IMR-90 (cell line): ENCODE measurements at regions not wholly inside any gene's neighbourhood (a gene's known extent, or its start where the extent isn't known, plus 50 kb on each side); places are given as distances from the start of the nearest gene placed in this dataset.

Source experiments
- ATAC-seq: fragments of 200-7000 bp; cut with Tn5 transposase; 2 replicates; pipeline ENCODE4 v1.9.1; 2020; ENCODE audit warnings: low read depth, mild to moderate bottlenecking, moderate library complexity
- BruUV-seq: library from RNA; stranded (reverse); fragments of 400-500 nt; replicated peaks from 2 replicates; lab custom pipeline; 2021; lab: Mats Ljungman, UMichigan
- CTCF ChIA-PET: fragments of 300-600 bp; formaldehyde crosslinking; extraction: SDS; loops from one replicate; lab custom pipeline; 2021; ENCODE audit warnings: antibody characterized with exemption; lab: Yijun Ruan, JAX
- POLR2A ChIA-PET: fragments of 300-600 bp; sonication (Branson Sonifier 250); formaldehyde crosslinking; loops from one replicate; lab custom pipeline; 2022; ENCODE audit warnings: antibody characterized with exemption; ENCODE audit not compliant: unreplicated experiment; lab: Charles Lee
- DNase-seq: peaks from one replicate; pipeline ENCODE4 v3.0.0; 2013
- H2AFZ ChIP-seq: replicated peaks from 2 replicates; pipeline ENCODE3; 2013; ENCODE audit warnings: low read length, mild to moderate bottlenecking; ENCODE audit not compliant: poor library complexity
- H2AK5ac ChIP-seq: 2 replicates; pipeline ENCODE4 v1.6.1; 2013; ENCODE audit warnings: low read depth, low read length, inconsistent platforms
- H2AK9ac ChIP-seq: replicated peaks from 2 replicates; pipeline ENCODE3; 2013; ENCODE audit warnings: mild to moderate bottlenecking, low read depth, low read length, moderate library complexity; ENCODE audit not compliant: poor library complexity
- H2BK120ac ChIP-seq: 2 replicates; pipeline ENCODE4 v1.6.1; 2013; ENCODE audit warnings: low read depth, low read length, inconsistent platforms
- H2BK15ac ChIP-seq: 3 replicates; pipeline ENCODE4 v1.6.1; 2013; ENCODE audit warnings: low read depth, low read length, inconsistent platforms
- H2BK20ac ChIP-seq: 2 replicates; pipeline ENCODE4 v1.6.1; 2013; ENCODE audit warnings: low read depth, mild to moderate bottlenecking, inconsistent platforms, low read length, moderate library complexity
- H2BK5ac ChIP-seq: 2 replicates; pipeline ENCODE4 v1.6.1; 2013; ENCODE audit warnings: mild to moderate bottlenecking, low read depth, low read length, inconsistent platforms; ENCODE audit not compliant: poor library complexity, severe bottlenecking
- H3K14ac ChIP-seq: replicated peaks from 2 replicates; pipeline ENCODE4 v1.6.1; 2013; ENCODE audit warnings: low read depth, low read length, inconsistent platforms
- H3K18ac ChIP-seq: 2 replicates; pipeline ENCODE4 v1.6.1; 2013; ENCODE audit warnings: low read depth, low read length, control low read depth
- H3K23ac ChIP-seq: 2 replicates; pipeline ENCODE4 v1.6.1; 2013; ENCODE audit warnings: low read depth, low read length, inconsistent platforms
- H3K27ac ChIP-seq: 2 replicates; pipeline ENCODE4 v1.5.1; 2013; ENCODE audit warnings: mild to moderate bottlenecking, control low read depth, low read length; ENCODE audit not compliant: insufficient read depth
- H3K27me3 ChIP-seq: 2 replicates; pipeline ENCODE4 v1.6.1; 2013; ENCODE audit warnings: low read length; ENCODE audit not compliant: control insufficient read depth, insufficient read depth
- H3K36me3 ChIP-seq: 2 replicates; pipeline ENCODE4 v1.6.1; 2013; ENCODE audit warnings: low read length, mixed read lengths; ENCODE audit not compliant: control insufficient read depth, insufficient read depth
- H3K4ac ChIP-seq: 2 replicates; pipeline ENCODE4 v1.6.1; 2013; ENCODE audit warnings: low read depth, low read length, inconsistent platforms
- H3K4me1 ChIP-seq: 2 replicates; pipeline ENCODE4 v1.6.1; 2013; ENCODE audit warnings: low read length, mixed read lengths; ENCODE audit not compliant: control insufficient read depth, insufficient read depth
- H3K4me2 ChIP-seq: 2 replicates; pipeline ENCODE4 v1.6.1; 2013; ENCODE audit warnings: low read depth, mild to moderate bottlenecking, control low read depth, low read length, moderate library complexity
- H3K4me3 ChIP-seq: 2 replicates; pipeline ENCODE4 v1.5.1; 2013; ENCODE audit warnings: low read depth, mild to moderate bottlenecking, control low read depth, low read length, moderate library complexity; ENCODE audit not compliant: insufficient read depth
- H3K56ac ChIP-seq: 2 replicates; pipeline ENCODE4 v1.6.1; 2013; ENCODE audit warnings: low read length, inconsistent platforms; ENCODE audit not compliant: insufficient read depth; ENCODE audit errors: extremely low read depth
- H3K79me1 ChIP-seq, 2 experiments: 2 replicates each; pipeline ENCODE4 v1.6.1; 2013; ENCODE audit warnings: low read length in 2 of 2, inconsistent platforms in 1 of 2, low read depth in 1 of 2
- H3K9ac ChIP-seq: 2 replicates; pipeline ENCODE4 v1.6.1; 2013; ENCODE audit warnings: low read depth, low read length, control low read depth
- H3K9me1 ChIP-seq: 2 replicates; pipeline ENCODE4 v1.6.1; 2013; ENCODE audit warnings: low read length, inconsistent platforms; ENCODE audit not compliant: insufficient read depth
- H3K9me3 ChIP-seq: 2 replicates; pipeline ENCODE4 v1.6.1; 2013; ENCODE audit warnings: low read length; ENCODE audit not compliant: control insufficient read depth, insufficient read depth
- H4K20me1 ChIP-seq: 2 replicates; pipeline ENCODE4 v1.6.1; 2013; ENCODE audit warnings: low read length, inconsistent platforms; ENCODE audit not compliant: insufficient read depth
- H4K5ac ChIP-seq: 2 replicates; pipeline ENCODE4 v1.6.1; 2013; ENCODE audit warnings: mild to moderate bottlenecking, low read depth, low read length, control low read depth
- H4K8ac ChIP-seq, 2 experiments: 2 replicates each; pipeline ENCODE4 v1.6.1; 2013; ENCODE audit warnings: low read depth in 2 of 2, low read length in 2 of 2, control low read depth in 1 of 2, inconsistent platforms in 1 of 2
- H4K91ac ChIP-seq: 2 replicates; pipeline ENCODE4 v1.6.1; 2013; ENCODE audit warnings: low read depth, low read length, inconsistent platforms; ENCODE audit not compliant: insufficient read depth
- BHLHE40 ChIP-seq: fragments of 150-350 bp; IDR thresholded peaks from 2 replicates; pipeline ENCODE4 v1.6.1; 2016; ENCODE audit warnings: mild to moderate bottlenecking, low read depth, low read length
- MAFK ChIP-seq: IDR thresholded peaks from 2 replicates; pipeline ENCODE4 v1.6.1; 2012; ENCODE audit warnings: low read depth, low read length, improper control_type of control experiment
- NFE2L2 ChIP-seq: fragments of 150-350 bp; IDR thresholded peaks from 2 replicates; pipeline ENCODE4 v1.6.1; 2016; ENCODE audit warnings: low read depth, mild to moderate bottlenecking, low read length
- POLR2A ChIP-seq: IDR thresholded peaks from 2 replicates; pipeline ENCODE4 v1.6.1; 2012; ENCODE audit warnings: mild to moderate bottlenecking, low read depth, low read length
- WGBS, 2 experiments: methylation state at CpG; one replicate each; pipeline versions ENCODE4 v1.1.5 to v1.1.7; 2013; ENCODE audit warnings: missing lambda C conversion rate in 2 of 2; ENCODE audit not compliant: insufficient read length in 1 of 2; ENCODE audit errors: extremely low coverage in 2 of 2; 5-methylcytosine and 5-hydroxymethylcytosine counted together
- dilution Hi-C: fragments of 300-500 bp; cut with HindIII; formaldehyde crosslinking; loops from one replicate; pipeline ENCODE4 v1.14.3; 2018; ENCODE audit warnings: low sequenced_read_pairs; ENCODE audit not compliant: unreplicated experiment
- in situ Hi-C: fragments of 300-500 bp; cut with MboI; formaldehyde crosslinking; loops from 3 replicates; pipeline ENCODE4 v1.14.3; 2019; ENCODE audit warnings: low sequenced_read_pairs, inconsistent platforms, mixed read lengths
- intact Hi-C: fragments of 100-400 bp; cut with micrococcal nuclease; formaldehyde crosslinking; loops from 2 replicates; pipeline ENCODE4 v1.10.0; 2022

DNA sequence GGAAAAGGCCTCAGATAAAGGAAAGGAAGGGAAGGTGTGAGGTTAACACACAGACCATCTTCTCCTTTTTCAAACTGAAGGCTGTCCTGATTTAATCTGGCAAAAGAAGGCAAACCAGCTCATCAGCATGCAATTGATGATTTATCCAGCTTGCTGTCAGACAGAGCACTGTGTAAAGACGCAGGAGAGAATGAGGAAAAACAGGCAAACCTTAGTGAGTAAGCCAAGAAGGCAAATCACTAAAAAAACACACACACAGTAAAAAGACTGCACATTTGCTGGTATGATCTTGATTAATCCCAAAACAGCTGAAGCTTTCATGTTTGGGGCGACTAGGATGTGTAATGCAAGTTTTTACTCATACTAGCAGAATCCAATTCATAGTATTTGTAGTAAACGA is 65.8 kb upstream of the SKAP2 start:
- Histone ChIP-seq H2AFZ (no peak overlapping the region), H2BK20ac (no peak overlapping the region), H4K8ac (no peak overlapping the region), H3K4me1 (no peaks in the 10 kb centered on the region), H3K4me2 (no peak overlapping the region), H3K4ac (no peak overlapping the region), H3K23ac (no peak overlapping the region), H3K36me3 (no peaks in the 10 kb centered on the region), H2BK120ac (no peak overlapping the region), H3K9ac (no peak overlapping the region), H3K56ac (no peak overlapping the region), H2BK5ac (no peak overlapping the region), H3K4me3 (no peak overlapping the region), H3K27ac (no peak overlapping the region), H2AK5ac (no peak overlapping the region), H3K9me1 (no peaks in the 10 kb centered on the region), H2BK15ac (no peak overlapping the region), H4K20me1 (no peaks in the 10 kb centered on the region), H4K5ac (no peak overlapping the region), H4K91ac (no peak overlapping the region), H3K79me1 (no peaks in the 10 kb centered on the region), H3K9me3 (no peaks in the 10 kb centered on the region), H3K14ac (no peak overlapping the region), H3K27me3 (peaks cover 2% of the 10 kb centered on the region; the same call in 1 of the 2 replicates), H2AK9ac (no peak overlapping the region), H3K18ac (no peak overlapping the region)
- ATAC-seq (no peak), DNase-seq (no peak)
- dilution Hi-C loops (no loop called here), intact Hi-C loops (no loop called here), in situ Hi-C loops (no loop called here)
- ChIA-PET CTCF (no interaction called here), POLR2A (no interaction called here)
- no CpG with 5 or more reads among the region's 3 CpGs for WGBS, 2 experiments
- BruUV-seq, result no TSS peak
- no peak for TF ChIP-seq BHLHE40
- no peak for TF ChIP-seq MAFK
- TF ChIP-seq POLR2A, result no peak
- no peak for TF ChIP-seq NFE2L2
